GM12878 (cell line): ENCODE measurements at regions not wholly inside any gene's neighbourhood (a gene's known extent, or its start where the extent isn't known, plus 50 kb on each side); places are given as distances from the start of the nearest gene placed in this dataset.

ENCODE experiments used
- ATAC-seq: fragments of 200-7000 bp; cut with Tn5 transposase; 3 replicates; pipeline ENCODE4 v1.9.1; 2020; ENCODE audit warnings: mild to moderate bottlenecking, moderate library complexity
- BruUV-seq: library from RNA; stranded (reverse); fragments of 400-500 nt; replicated peaks from 2 replicates; lab custom pipeline; 2021; lab: Mats Ljungman, UMichigan
- CTCF ChIA-PET: fragments of 300-600 bp; sonication (Branson Sonifier 250); formaldehyde crosslinking; extraction: SDS; loops from one replicate; lab custom pipeline; 2021; ENCODE audit warnings: inconsistent platforms; lab: Yijun Ruan, JAX
- POLR2A ChIA-PET: fragments of 350-600 bp; formaldehyde crosslinking; extraction: SDS; loops from one replicate; lab custom pipeline; 2021; ENCODE audit warnings: inconsistent platforms; lab: Charles Lee
- RAD21 ChIA-PET: fragments of 300-600 bp; sonication (Branson Sonifier 250); formaldehyde crosslinking; loops from one replicate; lab custom pipeline; 2023; ENCODE audit warnings: antibody characterized with exemption; ENCODE audit not compliant: unreplicated experiment; lab: Charles Lee
- SMC1A ChIA-PET: fragments of 300-600 bp; sonication (Branson Sonifier 250); formaldehyde crosslinking; loops from one replicate; lab custom pipeline; 2023; ENCODE audit not compliant: unreplicated experiment, uncharacterized antibody; lab: Charles Lee
- DNase-seq: peaks from one replicate; pipeline ENCODE4 v3.0.0-alpha.2; 2011; ENCODE audit warnings: low read depth, low spot score
- FAIRE-seq: peaks from 3 replicates; lab custom pipeline; 2011; peaks lifted over from hg19 to GRCh38; lab: Jason Lieb, UNC
- H2AFZ ChIP-seq: 2 replicates; pipeline ENCODE4 v1.6.0; 2011; ENCODE audit warnings: low read depth, low read length, control low read depth; ENCODE audit not compliant: control insufficient read depth
- H3K27ac ChIP-seq: 2 replicates; pipeline ENCODE4 v1.5.1; 2011; ENCODE audit warnings: control low read depth; ENCODE audit not compliant: control insufficient read depth, insufficient read depth
- H3K27me3 ChIP-seq, 2 experiments: replicated peaks in 1 of 2; 2 replicates each; pipeline versions ENCODE4 v1.6.0 to v1.6.1; 2011; ENCODE audit warnings: low read length in 1 of 2; ENCODE audit not compliant: control insufficient read depth in 2 of 2, insufficient read depth in 2 of 2
- H3K36me3 ChIP-seq, 2 experiments: 2 replicates each; pipeline ENCODE4 v1.5.1; 2011; ENCODE audit warnings: low read length in 1 of 2; ENCODE audit not compliant: control insufficient read depth in 2 of 2, insufficient read depth in 2 of 2
- H3K4me1 ChIP-seq: 2 replicates; pipeline ENCODE4 v1.6.1; 2011; ENCODE audit warnings: mild to moderate bottlenecking, low read length, moderate library complexity, mixed read lengths; ENCODE audit not compliant: control insufficient read depth, insufficient read depth
- H3K4me2 ChIP-seq: 2 replicates; pipeline ENCODE4 v1.6.0; 2011; ENCODE audit warnings: control low read depth; ENCODE audit not compliant: control insufficient read depth, insufficient read depth
- H3K4me3 ChIP-seq: fragments of 200-600 bp; sonication (generic); 2 replicates; pipeline ENCODE4 v1.5.1; 2016
- H3K79me2 ChIP-seq: 2 replicates; pipeline ENCODE4 v1.6.0; 2011; ENCODE audit warnings: low read length; ENCODE audit not compliant: control insufficient read depth, insufficient read depth
- H3K9ac ChIP-seq: 2 replicates; pipeline ENCODE4 v1.8.0; 2011; ENCODE audit warnings: low read length, control low read depth, mixed read lengths; ENCODE audit not compliant: control insufficient read depth, insufficient read depth
- H3K9me3 ChIP-seq: replicated peaks from 3 replicates; pipeline ENCODE4 v1.5.1; 2011; ENCODE audit warnings: mild to moderate bottlenecking, low read length; ENCODE audit not compliant: control insufficient read depth, insufficient read depth
- H4K20me1 ChIP-seq: 2 replicates; pipeline ENCODE4 v1.6.0; 2011; ENCODE audit not compliant: control insufficient read depth, insufficient read depth
- EGR1 ChIP-seq, 2 experiments: IDR thresholded peaks; 1 replicate in 1 of 2; 2 replicates in 1 of 2; pipeline ENCODE4 v1.6.1; 2011 to 2012; ENCODE audit warnings: low read depth in 2 of 2, low read length in 2 of 2, borderline replicate concordance in 1 of 2, mild to moderate bottlenecking in 1 of 2, moderate library complexity in 1 of 2
- IKZF2 ChIP-seq, 2 experiments: fragments of 450-650 bp; IDR thresholded peaks; 2 replicates each; pipeline ENCODE4 v1.6.1; 2017; ENCODE audit warnings: mild to moderate bottlenecking in 2 of 2, moderate library complexity in 2 of 2
- KAT2A ChIP-seq: conservative IDR thresholded peaks from 2 replicates; pipeline ENCODE4 v1.6.1; 2011; ENCODE audit warnings: low read depth, low read length; ENCODE audit not compliant: control insufficient read depth
- MLLT1 ChIP-seq: fragments of 450-650 bp; IDR thresholded peaks from 2 replicates; pipeline ENCODE4 v1.6.1; 2016; ENCODE audit warnings: mild to moderate bottlenecking
- MTA2 ChIP-seq: fragments of 450-650 bp; IDR thresholded peaks from 2 replicates; pipeline ENCODE4 v1.6.1; 2016; ENCODE audit warnings: low read depth, mild to moderate bottlenecking, moderate library complexity
- NR2C1 ChIP-seq: fragments of 450-650 bp; IDR thresholded peaks from 2 replicates; pipeline ENCODE4 v1.6.1; 2017; ENCODE audit warnings: antibody characterized with exemption, mild to moderate bottlenecking, moderate library complexity
- RELB ChIP-seq: fragments of 450-650 bp; IDR thresholded peaks from 2 replicates; pipeline ENCODE4 v1.6.1; 2017; ENCODE audit warnings: low read depth, mild to moderate bottlenecking, moderate library complexity
- REST ChIP-seq: IDR thresholded peaks from 2 replicates; pipeline ENCODE4 v1.6.1; 2012; ENCODE audit warnings: mild to moderate bottlenecking, low read depth, low read length
- SPI1 ChIP-seq: IDR thresholded peaks from 2 replicates; pipeline ENCODE4 v1.6.1; 2011; ENCODE audit warnings: low read depth, mild to moderate bottlenecking, low read length, moderate library complexity, borderline replicate concordance; ENCODE audit not compliant: insufficient read depth
- YY1 ChIP-seq: IDR thresholded peaks from 2 replicates; pipeline ENCODE4 v1.6.1; 2011; ENCODE audit warnings: low read depth, mild to moderate bottlenecking, low read length
- ZBTB11 ChIP-seq: fragments of 450-650 bp; formaldehyde crosslinking; IDR thresholded peaks from 2 replicates; pipeline ENCODE4 v1.5.0; 2022; ENCODE audit warnings: mild to moderate bottlenecking, missing genetic modification characterization
- WGBS: methylation state at CpG from one replicate; pipeline ENCODE4 v1.1.6; 2016; ENCODE audit warnings: low lambda C conversion rate; ENCODE audit not compliant: insufficient replicate concordance, insufficient coverage; ENCODE audit errors: missing lambda C conversion rate; 5-methylcytosine and 5-hydroxymethylcytosine counted together
- in situ Hi-C: fragments of 300-500 bp; cut with MboI; formaldehyde crosslinking; loops from 9 replicates; pipeline ENCODE4 v1.14.3; 2018; ENCODE audit warnings: mixed read lengths
- intact Hi-C: fragments of 100-400 bp; cut with micrococcal nuclease; formaldehyde crosslinking; loops from one replicate; pipeline ENCODE4 v1.14.2; 2022; ENCODE audit not compliant: unreplicated experiment

GRCh38 chr10:120205368-120206018 is 251.5 kb upstream of the PLPP4 start (continued):
- no peak for TF ChIP-seq YY1
- TF ChIP-seq, all 136 proteins: peak for 0

- Histone ChIP-seq H3K4me2 (no peak overlapping the region), H3K4me3 (no peak overlapping the region), H3K9me3 (no peaks in the 10 kb centered on the region), H3K79me2 (no peaks in the 10 kb centered on the region), H4K20me1 (no peaks in the 10 kb centered on the region), H3K4me1 (no peaks in the 10 kb centered on the region), H3K9ac (no peak overlapping the region), H3K27me3 (no peaks in the 10 kb centered on the region; a peak in 1 of 4 replicates), H2AFZ (no peak overlapping the region), H3K27ac (no peak overlapping the region), H3K36me3 (no peaks in the 10 kb centered on the region)
- FAIRE-seq (no peak), ATAC-seq (peak; percentile 33; the same call in 2 of the 3 replicates), DNase-seq (no peak)
- ChIA-PET CTCF (interaction anchor here (1.0 to 5.3 kb wide), 4 partner anchors 10 to 349 kb away, joined by 3 to 31 read pairs (median 4); no protein-coding TSS in a partner anchor), POLR2A (no interaction called here), RAD21 (interaction anchor here (0.5 to 1.0 kb wide), 2 partner anchors 10 to 34 kb away, joined by 3 to 4 read pairs; no protein-coding TSS in a partner anchor), SMC1A (interaction anchor here (0.7 to 2.1 kb wide), 8 partner anchors 8 to 337 kb away, joined by 3 to 7 read pairs (median 3); no protein-coding TSS in a partner anchor)
- intact Hi-C loops = no loop called here
- in situ Hi-C loops = no loop called here
- BruUV-seq = no TSS peak
- WGBS = 2% methylated on average over 3 of the region's 3 CpGs
- TF ChIP-seq EGR1 (IDR thresholded peaks at IDR 0.05; ENCODE audit: borderline replicate concordance in 1 of 2, low read depth in 2 of 2, low read length in 2 of 2) (no peak), REST (no peak), IKZF2 (IDR thresholded peaks at IDR 0.05) (no peak), NR2C1 (no peak), MLLT1 (no peak), MTA2 (0 out of 2 replicates have a peak, but pooled peaks have one; percentile 15), ZBTB11 (CRISPR knock-in tag) (no peak), RELB (peak; percentile 17; the same call in 1 of the 2 replicates), KAT2A (no peak), SPI1 (no peak)
Measured at GRCh38 chr10:120208488-120208887, 248.5 kb upstream of the PLPP4 start.
